ENCODE measurements at regions not wholly inside any gene's neighbourhood (a gene's known extent, or its start where the extent isn't known, plus 50 kb on each side); places are given as distances from the start of the nearest gene placed in this dataset.

DNA sequence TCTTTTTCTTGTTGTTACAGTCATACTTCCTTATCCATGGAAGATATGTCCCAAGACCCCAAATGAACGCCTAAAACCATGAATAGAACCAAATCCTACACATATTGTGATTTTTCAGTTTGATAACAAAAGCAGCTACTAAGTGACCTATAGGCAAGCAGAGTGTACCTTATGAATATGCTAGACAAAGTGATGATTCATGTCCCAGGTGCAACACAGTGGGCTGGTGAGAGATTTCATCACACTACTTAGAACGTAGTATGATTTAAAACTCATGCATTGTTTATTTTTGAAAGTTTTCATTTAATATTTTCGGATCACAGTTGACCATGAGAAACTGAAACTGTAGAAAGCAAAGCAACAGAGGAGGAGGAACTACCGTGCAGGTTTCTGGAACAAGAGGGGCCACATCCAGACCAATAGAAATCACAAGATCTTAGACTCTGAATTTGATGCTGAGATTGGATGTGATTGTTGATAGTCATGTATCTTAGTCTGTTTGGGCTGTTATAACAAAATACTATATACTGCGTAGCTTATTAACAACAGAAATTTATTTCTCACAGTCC is 470.8 kb upstream of the VRK2 start:
- TF ChIP-seq, protein P1, sequence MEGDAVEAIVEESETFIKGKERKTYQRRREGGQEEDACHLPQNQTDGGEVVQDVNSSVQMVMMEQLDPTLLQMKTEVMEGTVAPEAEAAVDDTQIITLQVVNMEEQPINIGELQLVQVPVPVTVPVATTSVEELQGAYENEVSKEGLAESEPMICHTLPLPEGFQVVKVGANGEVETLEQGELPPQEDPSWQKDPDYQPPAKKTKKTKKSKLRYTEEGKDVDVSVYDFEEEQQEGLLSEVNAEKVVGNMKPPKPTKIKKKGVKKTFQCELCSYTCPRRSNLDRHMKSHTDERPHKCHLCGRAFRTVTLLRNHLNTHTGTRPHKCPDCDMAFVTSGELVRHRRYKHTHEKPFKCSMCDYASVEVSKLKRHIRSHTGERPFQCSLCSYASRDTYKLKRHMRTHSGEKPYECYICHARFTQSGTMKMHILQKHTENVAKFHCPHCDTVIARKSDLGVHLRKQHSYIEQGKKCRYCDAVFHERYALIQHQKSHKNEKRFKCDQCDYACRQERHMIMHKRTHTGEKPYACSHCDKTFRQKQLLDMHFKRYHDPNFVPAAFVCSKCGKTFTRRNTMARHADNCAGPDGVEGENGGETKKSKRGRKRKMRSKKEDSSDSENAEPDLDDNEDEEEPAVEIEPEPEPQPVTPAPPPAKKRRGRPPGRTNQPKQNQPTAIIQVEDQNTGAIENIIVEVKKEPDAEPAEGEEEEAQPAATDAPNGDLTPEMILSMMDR (IDR thresholded peaks at IDR 0.05) = no peak
- TF ChIP-seq POLR2A (IDR thresholded peaks at IDR 0.05) = no peak

Measured in esophagus squamous epithelium (tissue), 4 donors.